Right atrium auricular region (tissue), 2 donors: ENCODE measurements at regions not wholly inside any gene's neighbourhood (a gene's known extent, or its start where the extent isn't known, plus 50 kb on each side); places are given as distances from the start of the nearest gene placed in this dataset.

Experiments used
- DNase-seq: peaks from one replicate; pipeline ENCODE4 v3.0.0-alpha.2; 2019; ENCODE audit warnings: low spot score
- H3K27ac ChIP-seq, 2 donors: fragments of 200-600 bp; sonication (generic); 1 replicate in 1 of 2; 2 replicates in 1 of 2; pipeline ENCODE4 v1.5.1; 2016 to 2019
- H3K27me3 ChIP-seq, 2 donors: fragments of 200-600 bp; sonication (generic); one replicate each; pipeline versions ENCODE4 v1.5.1 to v1.6.0; 2017 to 2019
- H3K36me3 ChIP-seq: fragments of 200-600 bp; sonication (generic); one replicate; pipeline ENCODE4 v1.5.1; 2016
- H3K4me1 ChIP-seq, 2 donors: fragments of 200-600 bp; sonication (generic); one replicate each; pipeline versions ENCODE4 v1.5.1 to v1.6.0; 2017 to 2019
- H3K4me3 ChIP-seq, 2 donors: fragments of 200-600 bp; sonication (generic); 1 replicate in 1 of 2; 2 replicates in 1 of 2; pipeline ENCODE4 v1.5.1; 2017 to 2019; ENCODE audit warnings: mild to moderate bottlenecking in 1 of 2, moderate library complexity in 1 of 2
- H3K9me3 ChIP-seq, 2 donors: fragments of 200-600 bp; sonication (generic); one replicate each; pipeline ENCODE4 v1.5.1; 2019
- TF ChIP-seq, protein P1 (sequence below), 2 donors: fragments of 200-600 bp; sonication (generic); IDR thresholded peaks; one replicate each; pipeline ENCODE4 v1.5.1; 2019; ENCODE audit warnings: antibody characterized with exemption in 2 of 2

DNA sequence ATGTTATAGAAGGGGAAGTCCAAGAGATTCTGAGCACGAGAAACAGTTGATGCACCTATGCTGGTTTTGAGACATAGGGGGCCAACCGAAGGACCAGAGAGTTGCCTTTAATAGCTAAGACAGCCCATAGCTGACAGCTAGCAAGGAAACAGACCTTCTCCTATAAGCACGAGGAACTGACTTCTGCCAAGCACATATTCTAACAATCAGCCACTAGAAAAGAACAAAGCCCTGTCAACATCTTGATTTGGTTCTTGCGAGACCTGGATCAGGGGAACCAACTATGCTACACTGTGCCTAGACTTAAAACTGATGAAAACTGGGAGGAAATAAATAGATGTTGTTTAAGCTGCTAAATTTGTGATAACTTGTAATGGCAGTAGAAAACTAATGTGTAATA, 785.6 kb downstream of the TMTC2 start:
- no peak overlapping the region for H3K4me3 ChIP-seq
- no peaks in the 10 kb centered on the region for H3K9me3 ChIP-seq
- H3K27ac ChIP-seq: no peak overlapping the region
- no peak for DNase-seq
- TF ChIP-seq, protein P1, sequence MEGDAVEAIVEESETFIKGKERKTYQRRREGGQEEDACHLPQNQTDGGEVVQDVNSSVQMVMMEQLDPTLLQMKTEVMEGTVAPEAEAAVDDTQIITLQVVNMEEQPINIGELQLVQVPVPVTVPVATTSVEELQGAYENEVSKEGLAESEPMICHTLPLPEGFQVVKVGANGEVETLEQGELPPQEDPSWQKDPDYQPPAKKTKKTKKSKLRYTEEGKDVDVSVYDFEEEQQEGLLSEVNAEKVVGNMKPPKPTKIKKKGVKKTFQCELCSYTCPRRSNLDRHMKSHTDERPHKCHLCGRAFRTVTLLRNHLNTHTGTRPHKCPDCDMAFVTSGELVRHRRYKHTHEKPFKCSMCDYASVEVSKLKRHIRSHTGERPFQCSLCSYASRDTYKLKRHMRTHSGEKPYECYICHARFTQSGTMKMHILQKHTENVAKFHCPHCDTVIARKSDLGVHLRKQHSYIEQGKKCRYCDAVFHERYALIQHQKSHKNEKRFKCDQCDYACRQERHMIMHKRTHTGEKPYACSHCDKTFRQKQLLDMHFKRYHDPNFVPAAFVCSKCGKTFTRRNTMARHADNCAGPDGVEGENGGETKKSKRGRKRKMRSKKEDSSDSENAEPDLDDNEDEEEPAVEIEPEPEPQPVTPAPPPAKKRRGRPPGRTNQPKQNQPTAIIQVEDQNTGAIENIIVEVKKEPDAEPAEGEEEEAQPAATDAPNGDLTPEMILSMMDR (IDR thresholded peaks at IDR 0.05): no peak
- H3K36me3 ChIP-seq: no peaks in the 10 kb centered on the region
- H3K4me1 ChIP-seq: no peaks in the 10 kb centered on the region
- H3K27me3 ChIP-seq: no peaks in the 10 kb centered on the region

DNA sequence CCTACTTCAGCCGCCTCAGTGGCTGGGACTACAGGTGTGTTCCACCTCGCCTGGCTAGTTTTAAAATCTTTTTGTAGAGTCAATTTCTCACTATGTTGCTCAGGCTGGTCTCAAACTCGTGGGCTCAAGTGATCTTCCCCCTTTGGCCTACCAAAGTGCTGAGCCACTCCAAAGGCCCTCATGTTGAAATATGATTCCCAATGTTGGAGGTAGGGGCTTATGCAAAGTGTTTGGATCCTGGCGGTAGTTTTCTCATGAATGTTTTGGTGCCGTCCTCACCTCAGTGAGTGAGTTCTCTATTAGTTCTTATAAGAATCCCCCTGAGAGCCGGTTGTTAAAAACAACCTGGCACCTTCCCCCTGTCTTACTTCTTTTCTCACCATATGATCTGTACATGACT, 784.6 kb downstream of the TMTC2 start:
- TF ChIP-seq, protein P1 (IDR thresholded peaks at IDR 0.05): no peak
- Histone ChIP-seq H3K36me3 (no peaks in the 10 kb centered on the region), H3K27ac (no peak overlapping the region), H3K4me1 (no peaks in the 10 kb centered on the region), H3K4me3 (no peak overlapping the region), H3K9me3 (no peaks in the 10 kb centered on the region), H3K27me3 (no peaks in the 10 kb centered on the region)
- no peak for DNase-seq

DNA sequence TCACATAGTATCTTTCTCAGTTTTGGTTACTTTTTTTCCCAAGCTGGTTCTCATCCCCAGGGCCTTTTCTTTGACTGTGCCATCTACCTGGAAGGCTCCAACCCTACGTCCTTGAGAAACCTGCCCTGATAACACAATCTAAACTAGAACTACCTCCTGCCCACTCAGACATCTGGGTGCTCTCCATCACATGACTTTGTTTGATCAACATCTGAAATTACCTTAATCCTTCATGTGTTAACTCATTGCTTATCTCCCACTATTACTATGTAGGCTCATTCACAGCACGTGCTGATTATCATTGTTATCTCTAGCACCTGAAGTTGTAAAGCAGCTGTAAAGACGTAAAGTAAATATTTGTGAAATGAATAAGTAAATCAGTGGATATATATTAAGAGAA, 784.0 kb downstream of the TMTC2 start:
- TF ChIP-seq, protein P1 (IDR thresholded peaks at IDR 0.05): no peak
- Histone ChIP-seq H3K4me1 (no peaks in the 10 kb centered on the region), H3K36me3 (no peaks in the 10 kb centered on the region), H3K27me3 (no peaks in the 10 kb centered on the region), H3K9me3 (no peaks in the 10 kb centered on the region), H3K27ac (no peak overlapping the region), H3K4me3 (no peak overlapping the region)
- no peak for DNase-seq

DNA sequence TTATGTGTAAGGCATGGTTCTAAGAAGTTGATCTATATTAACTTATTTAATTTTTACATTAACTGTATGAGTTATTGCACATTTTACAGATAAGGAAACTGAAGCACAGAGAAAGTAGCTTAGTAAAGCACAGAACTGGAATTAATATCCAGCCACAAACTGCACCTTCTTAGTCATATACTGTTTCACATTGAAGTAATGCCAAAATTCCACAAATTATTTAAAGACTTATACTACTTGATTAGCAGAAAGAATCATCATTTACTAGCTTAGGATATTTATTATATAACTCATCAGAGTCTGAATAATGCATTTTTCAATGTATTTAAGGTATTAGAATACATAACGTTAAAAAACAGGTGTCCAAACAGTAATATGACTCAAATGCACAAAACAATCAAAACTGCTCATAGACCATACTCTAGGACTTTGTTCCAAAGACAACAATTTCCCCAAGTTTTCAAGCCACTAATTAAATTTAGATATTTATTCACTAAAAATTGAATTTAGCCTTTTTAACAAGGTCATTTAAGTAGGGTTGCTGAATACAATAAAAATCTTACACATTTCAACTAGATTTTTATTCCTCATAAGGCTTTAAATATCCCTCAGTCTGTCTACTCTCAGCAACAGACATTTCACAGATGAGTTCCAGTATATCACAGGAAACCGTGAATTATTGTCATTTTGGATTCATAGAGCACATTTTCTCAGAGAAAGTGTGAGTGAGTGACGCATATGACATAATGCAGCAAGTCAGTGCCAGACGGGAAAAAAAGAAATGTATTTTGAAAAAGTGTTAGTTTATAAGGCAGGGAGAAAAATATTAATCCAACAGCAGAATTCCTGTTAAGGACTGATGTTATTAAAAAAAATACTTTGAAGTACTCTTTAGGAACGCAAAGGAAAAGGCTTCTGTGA, 782.5 kb downstream of the TMTC2 start:
- no peak for DNase-seq
- no peaks in the 10 kb centered on the region for H3K9me3 ChIP-seq
- no peak overlapping the region for H3K27ac ChIP-seq
- H3K27me3 ChIP-seq: no peaks in the 10 kb centered on the region
- TF ChIP-seq, protein P1 (IDR thresholded peaks at IDR 0.05): no peak
- no peak overlapping the region for H3K4me3 ChIP-seq
- H3K4me1 ChIP-seq: no peaks in the 10 kb centered on the region
- H3K36me3 ChIP-seq: no peaks in the 10 kb centered on the region

DNA sequence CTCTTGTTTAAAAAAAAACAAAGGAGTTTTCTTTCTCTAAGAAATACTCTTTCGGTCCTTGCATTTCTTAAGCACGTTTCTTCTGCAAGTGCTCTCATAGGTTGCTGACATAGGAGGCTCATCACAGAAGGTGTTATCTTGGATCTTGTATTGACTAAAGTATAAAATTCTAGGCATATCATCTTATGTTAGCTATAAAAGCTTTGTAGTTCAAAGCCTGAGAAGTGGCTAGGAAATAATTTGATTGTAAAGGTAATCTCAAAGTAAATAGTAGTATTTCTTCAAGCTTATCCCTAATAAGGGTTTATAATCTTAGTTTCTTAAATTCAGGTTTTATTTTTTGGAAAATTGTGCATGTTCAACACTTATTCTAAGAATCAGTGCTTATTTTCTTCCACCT, 778.9 kb downstream of the TMTC2 start:
- TF ChIP-seq, protein P1 (IDR thresholded peaks at IDR 0.05): no peak
- DNase-seq: no peak
- no peak overlapping the region for H3K27ac ChIP-seq
- no peaks in the 10 kb centered on the region for H3K27me3 ChIP-seq
- H3K4me3 ChIP-seq: no peak overlapping the region
- H3K36me3 ChIP-seq: no peaks in the 10 kb centered on the region
- no peaks in the 10 kb centered on the region for H3K9me3 ChIP-seq
- no peaks in the 10 kb centered on the region for H3K4me1 ChIP-seq

DNA sequence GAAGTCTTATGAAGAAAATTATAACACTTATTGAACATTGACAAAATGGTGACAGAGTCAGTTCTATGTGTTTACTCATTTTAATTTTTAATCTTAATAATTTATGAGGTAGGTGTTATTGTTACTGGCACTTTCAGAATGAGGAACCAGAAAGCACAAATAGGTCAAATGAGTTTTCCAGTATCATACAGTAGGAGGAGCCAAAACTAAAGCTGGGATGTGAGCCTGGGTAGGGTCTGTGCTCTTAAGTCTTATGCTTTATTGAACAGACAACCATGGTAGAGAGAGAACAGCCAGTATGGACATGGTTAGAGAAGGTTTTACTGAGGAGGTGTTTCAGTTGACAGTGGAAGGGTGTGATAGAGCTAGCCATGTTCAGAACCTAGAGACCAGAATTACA, 775.7 kb downstream of the TMTC2 start:
- Histone ChIP-seq H3K36me3 (no peaks in the 10 kb centered on the region), H3K27ac (no peak overlapping the region), H3K4me1 (no peaks in the 10 kb centered on the region), H3K27me3 (no peaks in the 10 kb centered on the region), H3K9me3 (no peaks in the 10 kb centered on the region), H3K4me3 (no peak overlapping the region)
- TF ChIP-seq, protein P1 (IDR thresholded peaks at IDR 0.05): peak in 1 of 2 donors; percentile 11
- DNase-seq: no peak
